GM19240 (cell line): ENCODE measurements at regions not wholly inside any gene's neighbourhood (a gene's known extent, or its start where the extent isn't known, plus 50 kb on each side); places are given as distances from the start of the nearest gene placed in this dataset.

Experiments used
- DNase-seq: peaks from one replicate; pipeline ENCODE4 v3.0.0; 2011; ENCODE audit warnings: low spot score; ENCODE audit not compliant: insufficient read length

DNA sequence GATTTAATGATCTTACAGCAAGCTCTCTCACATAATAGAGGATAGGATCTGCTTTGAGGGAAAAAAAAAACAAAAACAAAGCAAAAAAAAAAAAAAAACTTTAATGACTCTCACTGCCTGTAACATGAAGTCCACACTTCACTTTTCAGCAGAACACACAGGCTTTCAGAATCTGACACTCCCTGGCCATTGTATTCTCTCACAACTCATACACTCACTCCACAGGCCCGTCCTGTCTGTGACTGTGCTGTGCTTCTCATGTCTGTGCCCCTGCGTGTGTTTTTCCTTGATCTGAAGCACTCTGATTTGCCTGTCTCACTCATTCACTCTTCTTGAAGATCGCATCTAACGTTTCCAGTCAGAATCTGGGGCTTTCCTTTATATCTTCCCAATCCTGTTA, 460.8 kb downstream of the TMA16 start:
- no peak for DNase-seq

- no peak for DNase-seq
Observed at GRCh38 chr4:163958751-163959150, 464.3 kb downstream of the TMA16 start.

DNA sequence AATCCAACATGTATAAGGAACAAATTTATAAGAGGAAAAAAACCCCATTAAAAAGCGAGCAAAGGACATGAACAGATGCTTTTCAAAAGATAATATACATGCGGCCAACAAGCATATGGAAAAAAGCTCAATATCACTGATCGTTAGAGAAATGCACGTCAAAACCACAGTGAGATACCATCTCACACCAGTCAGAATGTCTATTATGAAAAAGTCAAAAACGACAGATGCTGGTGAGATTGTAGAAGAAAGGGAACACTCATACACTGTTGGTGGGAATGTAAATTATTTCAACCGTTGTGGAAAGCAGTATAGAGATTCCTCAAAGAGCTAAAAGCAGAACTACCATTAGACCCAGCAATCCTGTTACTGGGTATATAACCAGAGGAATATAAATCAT, 465.4 kb downstream of the TMA16 start:
- no peak for DNase-seq

DNA sequence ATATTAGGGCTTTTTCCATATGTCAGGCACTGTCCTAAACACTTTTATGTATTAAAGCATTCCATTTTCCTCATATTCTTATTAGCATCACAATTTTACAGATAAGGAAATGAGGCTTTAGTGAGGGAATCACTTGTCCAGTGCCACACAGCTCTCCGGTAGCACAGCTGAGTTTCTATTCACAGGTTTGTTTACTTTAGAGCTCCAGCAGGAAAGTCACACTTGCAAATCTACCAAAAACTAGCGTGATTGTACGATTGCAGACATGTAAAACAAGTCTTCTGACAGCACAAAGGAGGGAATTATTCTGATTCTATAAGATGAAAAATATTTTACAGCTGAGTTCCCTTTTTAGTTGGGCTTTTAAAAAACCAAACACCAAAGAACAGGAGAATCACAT, 472.1 kb downstream of the TMA16 start:
- no peak for DNase-seq

GRCh38 chr4:163967263-163967662, 472.8 kb downstream of the TMA16 start:
- no peak for DNase-seq

- no peak for DNase-seq
Observed at GRCh38 chr4:163967710-163968109, 473.2 kb downstream of the TMA16 start.

- DNase-seq, result no peak
Observed at GRCh38 chr4:163969291-163969690, 474.8 kb downstream of the TMA16 start.

- no peak for DNase-seq
Observed at GRCh38 chr4:163976588-163976987, 482.1 kb downstream of the TMA16 start.

DNA sequence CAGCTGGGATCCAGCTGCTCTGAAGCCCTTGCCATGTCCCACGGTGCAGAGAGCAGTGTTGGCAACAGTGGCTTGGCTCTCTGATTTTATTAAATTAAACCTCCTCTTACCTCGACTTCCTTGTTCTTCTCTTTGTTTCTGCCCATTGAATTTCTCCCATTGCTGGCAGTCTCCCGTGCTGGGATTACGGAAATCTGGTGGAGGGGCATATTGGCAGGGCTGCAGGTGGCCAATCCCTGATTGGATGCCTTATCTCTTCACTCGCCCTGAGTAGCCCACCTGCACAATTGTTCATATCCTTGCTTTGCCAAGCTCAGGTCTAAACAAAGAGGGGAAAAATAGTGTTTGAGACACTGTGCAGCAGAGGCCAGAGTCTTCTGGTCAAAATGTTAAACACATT, 493.9 kb downstream of the TMA16 start:
- no peak for DNase-seq

DNA sequence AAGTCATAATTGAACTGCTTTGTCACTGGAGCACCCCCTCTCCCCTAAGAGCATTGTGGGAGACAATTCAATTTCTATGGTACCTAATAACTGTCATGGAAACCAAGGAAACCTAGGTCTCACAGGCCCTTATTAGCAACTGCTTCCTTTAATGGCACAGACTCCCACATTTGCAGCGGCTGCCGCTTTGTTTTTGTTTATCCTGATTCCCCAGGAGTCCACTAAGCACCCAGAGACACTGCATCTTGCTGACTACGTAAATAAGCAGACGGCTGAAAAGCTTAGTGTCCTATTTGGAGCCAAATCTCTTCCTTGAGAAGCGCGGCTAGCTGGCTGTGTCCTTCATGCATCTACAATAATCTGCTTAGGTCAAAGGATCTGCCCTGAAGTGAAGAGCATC, 494.4 kb downstream of the TMA16 start:
- DNase-seq, result no peak

GRCh38 chr4:163991298-163991865, 496.9 kb downstream of the TMA16 start:
- no peak for DNase-seq

GRCh38 chr4:164009435-164009834, 514.9 kb downstream of the TMA16 start:
- no peak for DNase-seq

GRCh38 chr4:164011791-164012190, 517.3 kb downstream of the TMA16 start:
- no peak for DNase-seq

GRCh38 chr4:164012396-164013027, 518.0 kb downstream of the TMA16 start:
- DNase-seq, result no peak

GRCh38 chr4:164021947-164022346, 527.5 kb downstream of the TMA16 start:
- no peak for DNase-seq

DNA sequence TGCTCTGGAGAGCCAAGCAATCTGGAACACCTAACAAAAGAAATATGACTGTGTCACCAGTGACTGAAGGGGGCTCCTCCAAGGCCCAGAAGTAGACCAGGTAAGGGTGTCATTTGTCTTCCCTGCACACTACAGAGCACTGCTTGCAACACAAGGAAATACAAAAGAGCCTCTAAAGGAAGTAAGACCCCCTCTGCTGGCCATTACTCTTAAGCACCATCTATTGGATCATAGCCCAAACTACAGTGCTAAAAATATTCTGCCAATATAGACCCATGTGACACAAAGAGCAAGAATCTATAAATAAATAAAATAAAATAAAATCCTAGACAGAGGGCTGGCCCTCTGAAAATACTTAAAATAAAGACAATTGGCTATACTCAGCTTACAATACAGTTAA, 528.7 kb downstream of the TMA16 start:
- no peak for DNase-seq

GRCh38 chr4:164027805-164028204, 533.3 kb downstream of the TMA16 start:
- DNase-seq, result no peak

DNA sequence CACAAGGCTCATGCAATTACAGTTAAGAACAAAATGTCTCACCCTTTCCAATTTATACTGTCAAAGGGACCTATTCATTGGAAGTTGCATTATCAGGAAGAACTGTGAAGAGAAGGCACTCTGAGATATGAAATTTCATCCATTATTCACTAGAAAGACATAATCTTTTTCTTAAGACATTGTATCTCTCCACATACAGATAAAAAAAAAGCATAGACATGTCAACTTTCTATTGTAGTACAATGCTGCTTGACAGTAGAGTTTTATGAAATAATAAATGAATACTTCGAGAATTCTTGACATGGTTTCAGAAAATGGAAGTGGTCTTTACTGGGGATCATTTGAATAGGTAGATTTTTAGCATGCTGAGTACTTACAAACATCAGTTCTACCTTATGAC, 545.0 kb downstream of the TMA16 start:
- DNase-seq, result no peak

GRCh38 chr4:164056426-164057142, 562.1 kb downstream of the TMA16 start:
- DNase-seq, result no peak

- DNase-seq, result no peak
Observed at GRCh38 chr4:164058776-164059445, 564.4 kb downstream of the TMA16 start.

GRCh38 chr4:164060456-164060855, 566.0 kb downstream of the TMA16 start:
- no peak for DNase-seq

DNA sequence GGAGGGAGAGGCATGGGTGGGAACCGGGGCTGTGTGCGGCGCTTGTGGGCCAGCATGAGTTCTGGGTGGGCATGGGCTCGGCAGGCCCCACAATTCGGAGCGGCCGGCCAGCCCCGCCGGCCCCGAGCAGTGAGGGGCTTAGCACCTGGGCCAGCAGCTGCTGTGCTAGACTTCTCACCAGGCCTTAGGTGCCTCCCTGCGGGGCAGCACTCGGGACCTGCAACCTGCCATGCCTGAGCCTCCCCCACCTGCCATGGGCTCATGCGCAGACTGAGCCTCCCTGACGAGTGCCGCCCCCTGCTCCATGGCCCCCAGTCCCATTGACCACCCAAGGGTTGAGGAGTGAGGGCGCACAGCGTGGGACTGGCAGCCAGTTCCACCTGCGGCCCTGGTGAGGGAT, 573.9 kb downstream of the TMA16 start:
- no peak for DNase-seq
